Osteocyte (in vitro differentiated cells): ENCODE measurements at regions not wholly inside any gene's neighbourhood (a gene's known extent, or its start where the extent isn't known, plus 50 kb on each side); places are given as distances from the start of the nearest gene placed in this dataset.
"Not testable (repeated sequence)": the region's sequence is repeated elsewhere in the genome, so short reads cannot be mapped to it uniquely, and the experiment has no call there.

ENCODE experiments used
- DNase-seq: peaks from one replicate; pipeline ENCODE4 v3.0.0; 2021; ENCODE audit warnings: mixed read lengths; ENCODE audit not compliant: unreplicated experiment; ENCODE audit errors: extremely low spot score
- H3K27ac Mint-ChIP-seq: one replicate; pipeline ENCODE4 v1.8.0; 2021; ENCODE audit warnings: mild to moderate bottlenecking, mixed read lengths; ENCODE audit not compliant: unreplicated experiment
- H3K27me3 Mint-ChIP-seq: one replicate; pipeline ENCODE4 v1.8.0; 2021; ENCODE audit warnings: mixed read lengths; ENCODE audit not compliant: unreplicated experiment
- H3K36me3 Mint-ChIP-seq: one replicate; pipeline ENCODE4 v1.8.0; 2021; ENCODE audit warnings: mixed read lengths; ENCODE audit not compliant: unreplicated experiment
- H3K4me1 Mint-ChIP-seq: one replicate; pipeline ENCODE4 v1.8.0; 2021; ENCODE audit warnings: mixed read lengths; ENCODE audit not compliant: unreplicated experiment
- H3K4me3 Mint-ChIP-seq: one replicate; pipeline ENCODE4 v1.8.0; 2021; ENCODE audit warnings: mild to moderate bottlenecking, moderate library complexity, mixed read lengths; ENCODE audit not compliant: unreplicated experiment
- H3K9me3 Mint-ChIP-seq: one replicate; pipeline ENCODE4 v1.8.0; 2021; ENCODE audit warnings: mixed read lengths; ENCODE audit not compliant: unreplicated experiment
- CTCF ChIP-seq: fragments of 200-600 bp; sonication (generic); IDR thresholded peaks from 2 replicates; pipeline ENCODE4 v1.5.0; 2021; ENCODE audit warnings: antibody characterized with exemption, mild to moderate bottlenecking, moderate library complexity

- no peaks in the 10 kb centered on the region for H3K9me3 Mint-ChIP-seq
- H3K4me3 Mint-ChIP-seq: no peak overlapping the region
- no peak for TF ChIP-seq CTCF
- H3K4me1 Mint-ChIP-seq: peaks cover 10% of the 10 kb centered on the region
- no peaks in the 10 kb centered on the region for H3K27me3 Mint-ChIP-seq
- no peak for DNase-seq
- no peak overlapping the region for H3K27ac Mint-ChIP-seq
- H3K36me3 Mint-ChIP-seq: no peaks in the 10 kb centered on the region
Observed at GRCh38 chr13:59394496-59394895, 769.2 kb downstream of the DIAPH3 start.

- H3K27ac Mint-ChIP-seq: no peak overlapping the region
- H3K9me3 Mint-ChIP-seq: no peaks in the 10 kb centered on the region
- no peaks in the 10 kb centered on the region for H3K36me3 Mint-ChIP-seq
- peaks cover 10% of the 10 kb centered on the region for H3K4me1 Mint-ChIP-seq
- DNase-seq: no peak
- no peaks in the 10 kb centered on the region for H3K27me3 Mint-ChIP-seq
- H3K4me3 Mint-ChIP-seq: no peak overlapping the region
- no peak for TF ChIP-seq CTCF
Observed at GRCh38 chr13:59398127-59398526, 765.6 kb downstream of the DIAPH3 start.

GRCh38 chr13:59398661-59399060, 765.1 kb downstream of the DIAPH3 start:
- DNase-seq: no peak
- no peaks in the 10 kb centered on the region for H3K9me3 Mint-ChIP-seq
- H3K4me3 Mint-ChIP-seq: no peak overlapping the region
- peaks cover 10% of the 10 kb centered on the region for H3K4me1 Mint-ChIP-seq
- no peaks in the 10 kb centered on the region for H3K27me3 Mint-ChIP-seq
- no peak for TF ChIP-seq CTCF
- H3K36me3 Mint-ChIP-seq: no peaks in the 10 kb centered on the region
- H3K27ac Mint-ChIP-seq: no peak overlapping the region

- H3K27ac Mint-ChIP-seq: no peak overlapping the region
- H3K36me3 Mint-ChIP-seq: no peaks in the 10 kb centered on the region
- H3K4me3 Mint-ChIP-seq: no peak overlapping the region
- H3K9me3 Mint-ChIP-seq: no peaks in the 10 kb centered on the region
- peaks cover 8% of the 10 kb centered on the region for H3K4me1 Mint-ChIP-seq
- TF ChIP-seq CTCF: no peak
- H3K27me3 Mint-ChIP-seq: no peaks in the 10 kb centered on the region
- DNase-seq: no peak
Observed at GRCh38 chr13:59399513-59399912, 764.2 kb downstream of the DIAPH3 start.

- H3K4me1 Mint-ChIP-seq: no peaks in the 10 kb centered on the region
- H3K4me3 Mint-ChIP-seq: no peak overlapping the region
- TF ChIP-seq CTCF: no peak
- DNase-seq: no peak
- no peaks in the 10 kb centered on the region for H3K27me3 Mint-ChIP-seq
- peaks cover 14% of the 10 kb centered on the region for H3K9me3 Mint-ChIP-seq
- no peaks in the 10 kb centered on the region for H3K36me3 Mint-ChIP-seq
- no peak overlapping the region for H3K27ac Mint-ChIP-seq
Observed at GRCh38 chr13:59404331-59404730, 759.4 kb downstream of the DIAPH3 start.

- not testable (repeated sequence) for H3K4me3 Mint-ChIP-seq, H3K4me1 Mint-ChIP-seq, H3K36me3 Mint-ChIP-seq, DNase-seq, H3K27ac Mint-ChIP-seq, H3K27me3 Mint-ChIP-seq
- peaks cover 14% of the 10 kb centered on the region for H3K9me3 Mint-ChIP-seq
Observed at GRCh38 chr13:59407251-59407650, 756.5 kb downstream of the DIAPH3 start.
